Ishikawa (cell line): ENCODE measurements at regions not wholly inside any gene's neighbourhood (a gene's known extent, or its start where the extent isn't known, plus 50 kb on each side); places are given as distances from the start of the nearest gene placed in this dataset.

Experiments used
- CEBPB ChIP-seq: IDR thresholded peaks from 2 replicates; pipeline ENCODE4 v1.6.1; 2012
- CREB1 ChIP-seq: IDR thresholded peaks from 2 replicates; pipeline ENCODE4 v1.6.1; 2012; ENCODE audit warnings: low read depth
- EGR1 ChIP-seq: IDR thresholded peaks from 2 replicates; pipeline ENCODE4 v1.6.1; 2012
- EP300 ChIP-seq: IDR thresholded peaks from 2 replicates; pipeline ENCODE4 v1.6.1; 2012; ENCODE audit warnings: borderline replicate concordance
- FOXM1 ChIP-seq: IDR thresholded peaks from 2 replicates; pipeline ENCODE4 v1.6.1; 2012; ENCODE audit warnings: low read depth, borderline replicate concordance
- MAX ChIP-seq: IDR thresholded peaks from 2 replicates; pipeline ENCODE4 v1.6.1; 2012
- NFIC ChIP-seq: IDR thresholded peaks from 2 replicates; pipeline ENCODE4 v1.6.1; 2012
- RAD21 ChIP-seq: IDR thresholded peaks from 2 replicates; pipeline ENCODE4 v1.6.1; 2012; ENCODE audit warnings: low read depth
- REST ChIP-seq: IDR thresholded peaks from 2 replicates; pipeline ENCODE4 v1.6.1; 2012; ENCODE audit warnings: low read depth, mild to moderate bottlenecking
- TAF1 ChIP-seq: IDR thresholded peaks from 2 replicates; pipeline ENCODE4 v1.6.1; 2012; ENCODE audit warnings: low read depth, mild to moderate bottlenecking
- TCF12 ChIP-seq: IDR thresholded peaks from 2 replicates; pipeline ENCODE4 v1.6.1; 2012; ENCODE audit warnings: low read depth
- TEAD4 ChIP-seq: IDR thresholded peaks from 2 replicates; pipeline ENCODE4 v1.6.1; 2012
- YY1 ChIP-seq: IDR thresholded peaks from 2 replicates; pipeline ENCODE4 v1.6.1; 2012; ENCODE audit warnings: low read depth
- ZBTB7A ChIP-seq: IDR thresholded peaks from 2 replicates; pipeline ENCODE4 v1.6.1; 2012; ENCODE audit warnings: low read depth
- TF ChIP-seq, protein P1 (sequence below): IDR thresholded peaks from 2 replicates; pipeline ENCODE4 v1.6.1; 2012

GRCh38 chr5:111975133-111975532 is 218.1 kb upstream of the NREP start:
- TF ChIP-seq YY1 (no peak), ZBTB7A (no peak), TCF12 (no peak), MAX (no peak), TAF1 (no peak), EGR1 (no peak), FOXM1 (no peak), REST (no peak), NFIC (no peak), CREB1 (no peak), EP300 (no peak), TEAD4 (no peak)
- TF ChIP-seq, protein P1, sequence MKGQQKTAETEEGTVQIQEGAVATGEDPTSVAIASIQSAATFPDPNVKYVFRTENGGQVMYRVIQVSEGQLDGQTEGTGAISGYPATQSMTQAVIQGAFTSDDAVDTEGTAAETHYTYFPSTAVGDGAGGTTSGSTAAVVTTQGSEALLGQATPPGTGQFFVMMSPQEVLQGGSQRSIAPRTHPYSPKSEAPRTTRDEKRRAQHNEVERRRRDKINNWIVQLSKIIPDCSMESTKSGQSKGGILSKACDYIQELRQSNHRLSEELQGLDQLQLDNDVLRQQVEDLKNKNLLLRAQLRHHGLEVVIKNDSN: no peak

- no peak for TF ChIP-seq RAD21
- TF ChIP-seq ZBTB7A: no peak
- no peak for TF ChIP-seq EP300
- no peak for TF ChIP-seq CREB1
- TF ChIP-seq YY1: no peak
- TF ChIP-seq TAF1: no peak
- no peak for TF ChIP-seq MAX
- TF ChIP-seq, protein P1: no peak
- TF ChIP-seq TCF12: no peak
- no peak for TF ChIP-seq TEAD4
Measured at GRCh38 chr5:111973961-111974360, 217.0 kb upstream of the NREP start.

- TF ChIP-seq YY1 (no peak), EGR1 (no peak)
Measured at GRCh38 chr5:111972548-111972947, 215.6 kb upstream of the NREP start.

DNA sequence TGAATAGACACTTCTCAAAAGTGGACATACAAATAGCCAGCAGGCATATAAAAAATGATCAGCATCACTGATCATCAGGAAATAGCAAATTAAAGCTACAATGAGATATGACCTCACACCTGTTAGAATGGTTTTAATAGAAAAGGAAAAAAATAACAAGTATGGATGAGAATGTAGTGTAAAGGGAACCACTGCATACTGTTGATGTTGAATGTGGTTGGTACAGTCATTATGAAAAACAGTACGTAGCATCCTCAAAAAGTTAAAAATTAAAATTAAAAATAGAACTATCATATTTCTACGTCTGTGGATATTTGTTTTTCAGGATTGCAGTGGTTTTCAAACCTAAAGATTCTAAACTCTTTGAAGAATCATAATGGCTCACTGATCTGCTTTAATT is 215.1 kb upstream of the NREP start:
- TF ChIP-seq REST: no peak
- no peak for TF ChIP-seq NFIC
- TF ChIP-seq RAD21: no peak
- TF ChIP-seq, protein P1: no peak
- TF ChIP-seq YY1: no peak
- TF ChIP-seq TEAD4: no peak
- no peak for TF ChIP-seq EGR1
- TF ChIP-seq CREB1: no peak
- no peak for TF ChIP-seq CEBPB
- no peak for TF ChIP-seq TCF12
- TF ChIP-seq FOXM1: no peak
- TF ChIP-seq MAX: no peak
- no peak for TF ChIP-seq EP300
- TF ChIP-seq TAF1: no peak
- no peak for TF ChIP-seq ZBTB7A

- TF ChIP-seq REST (no peak), EP300 (no peak), YY1 (no peak), CREB1 (no peak), RAD21 (no peak), CEBPB (no peak), NFIC (no peak), ZBTB7A (no peak), TAF1 (no peak), TCF12 (no peak), FOXM1 (no peak), TEAD4 (no peak), EGR1 (no peak)
Measured at GRCh38 chr5:111968459-111968858, 211.5 kb upstream of the NREP start.
